H54 (cell line): ENCODE measurements at regions not wholly inside any gene's neighbourhood (a gene's known extent, or its start where the extent isn't known, plus 50 kb on each side); places are given as distances from the start of the nearest gene placed in this dataset.
"Not testable (repeated sequence)": the region's sequence is repeated elsewhere in the genome, so short reads cannot be mapped to it uniquely, and the experiment has no call there.

Source experiments
- DNase-seq: peaks from one replicate; pipeline ENCODE4 v3.0.0; 2011; ENCODE audit warnings: low spot score, mixed read lengths; ENCODE audit not compliant: insufficient read length
- FAIRE-seq: peaks from 3 replicates; lab custom pipeline; 2011; peaks lifted over from hg19 to GRCh38; lab: Jason Lieb, UNC
- POLR2A ChIP-seq: IDR thresholded peaks from 2 replicates; pipeline ENCODE4 v1.6.1; 2011; ENCODE audit warnings: low read depth, mild to moderate bottlenecking, low read length

GRCh38 chr3:73164622-73165021 is 103.2 kb downstream of the EBLN2 start:
- DNase-seq (no peak), FAIRE-seq (no peak)
- TF ChIP-seq POLR2A, result no peak

- no peak for TF ChIP-seq POLR2A
- FAIRE-seq, result no peak
Observed at GRCh38 chr3:73175698-73176097, 114.2 kb downstream of the EBLN2 start.

DNA sequence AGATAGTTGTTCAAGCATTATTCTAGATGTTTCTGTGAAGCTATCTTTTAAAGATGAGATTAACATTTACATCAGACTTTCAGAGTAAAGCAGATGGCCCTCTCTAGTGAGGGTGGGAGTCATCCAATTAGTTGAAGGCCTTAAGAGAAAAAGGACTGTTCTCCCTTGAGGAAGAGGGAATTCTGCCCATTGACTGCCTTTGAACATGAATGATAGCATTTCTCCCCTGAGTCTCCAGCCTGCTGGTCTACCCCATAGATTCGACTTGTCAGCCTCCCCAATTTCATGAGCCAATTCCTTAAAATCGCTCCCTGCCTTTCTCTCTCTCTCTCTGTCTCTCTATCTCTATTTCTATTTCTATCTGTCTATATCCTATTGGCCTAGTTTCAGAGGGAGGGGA is 115.5 kb downstream of the EBLN2 start:
- DNase-seq (no peak), FAIRE-seq (no peak)
- TF ChIP-seq POLR2A, result no peak

More at GRCh38 chr3:73175698-73176097, 114.2 kb downstream of the EBLN2 start:
- DNase-seq, result no peak

- no peak for TF ChIP-seq POLR2A
- FAIRE-seq (no peak), DNase-seq (no peak)
Observed at GRCh38 chr3:73177827-73178226, 116.4 kb downstream of the EBLN2 start.

- FAIRE-seq (no peak), DNase-seq (no peak)
- no peak for TF ChIP-seq POLR2A
Observed at GRCh38 chr3:73179601-73180000, 118.1 kb downstream of the EBLN2 start.

DNA sequence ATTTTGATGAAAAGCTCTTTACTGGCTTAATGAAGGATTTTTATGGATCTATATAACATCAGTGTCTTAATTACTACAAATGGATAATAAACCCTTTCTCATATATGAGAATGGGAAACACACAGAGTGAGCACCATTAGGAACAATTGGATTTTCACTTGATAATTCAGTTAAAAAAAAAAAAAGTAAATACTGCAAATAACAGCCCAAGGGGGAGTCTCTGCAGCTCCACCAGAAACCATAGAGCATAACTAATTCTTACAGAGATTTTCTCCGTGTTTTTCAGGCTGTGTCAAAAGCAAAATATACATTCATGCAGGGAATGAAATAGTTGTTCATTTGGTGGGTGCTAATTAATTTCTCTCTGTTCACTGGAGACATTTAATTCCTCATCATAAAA is 125.3 kb downstream of the EBLN2 start:
- DNase-seq (no peak), FAIRE-seq (no peak)
- TF ChIP-seq POLR2A, result no peak

DNA sequence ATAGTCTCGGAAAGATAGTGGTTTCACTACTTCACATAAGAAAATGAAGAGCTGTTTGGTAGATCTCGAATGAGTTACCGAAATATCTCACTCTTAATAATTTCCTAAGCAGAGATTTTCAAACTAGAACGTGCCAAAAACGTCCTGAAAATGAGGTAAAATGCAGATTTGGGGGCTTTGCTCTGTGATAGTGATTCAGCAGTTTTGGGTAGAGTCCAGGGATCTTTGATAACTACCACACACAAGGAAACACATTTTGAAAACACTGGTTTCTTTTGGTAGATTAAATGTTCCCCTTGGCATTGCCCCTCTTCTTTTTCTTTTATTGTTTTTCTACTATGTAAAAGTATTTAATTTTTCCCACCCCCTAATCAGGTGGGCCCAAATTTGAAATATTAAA is 125.9 kb downstream of the EBLN2 start:
- TF ChIP-seq POLR2A, result no peak
- FAIRE-seq, result no peak
- no peak for DNase-seq

DNA sequence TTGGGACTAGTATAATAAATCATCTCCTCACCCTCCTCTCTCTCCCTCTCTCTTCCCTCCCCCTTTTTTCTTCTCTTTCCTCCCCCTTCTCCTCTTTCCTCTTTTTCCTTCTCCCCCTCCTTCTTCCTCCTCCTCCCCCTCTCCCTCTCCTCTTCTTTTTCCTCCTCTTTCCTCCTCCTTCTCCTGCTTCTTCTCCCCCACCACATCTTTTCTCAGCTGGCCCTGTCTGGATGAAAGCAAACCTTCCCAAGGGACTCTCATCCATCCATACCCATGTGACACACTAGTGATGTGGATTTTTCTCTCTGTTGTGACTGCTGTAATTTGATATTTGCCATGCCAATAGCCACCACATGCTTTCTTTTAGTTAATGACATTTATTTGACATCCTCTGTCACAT is 127.2 kb downstream of the EBLN2 start:
- FAIRE-seq, result no peak
- DNase-seq, result no peak
- TF ChIP-seq POLR2A, result no peak

DNA sequence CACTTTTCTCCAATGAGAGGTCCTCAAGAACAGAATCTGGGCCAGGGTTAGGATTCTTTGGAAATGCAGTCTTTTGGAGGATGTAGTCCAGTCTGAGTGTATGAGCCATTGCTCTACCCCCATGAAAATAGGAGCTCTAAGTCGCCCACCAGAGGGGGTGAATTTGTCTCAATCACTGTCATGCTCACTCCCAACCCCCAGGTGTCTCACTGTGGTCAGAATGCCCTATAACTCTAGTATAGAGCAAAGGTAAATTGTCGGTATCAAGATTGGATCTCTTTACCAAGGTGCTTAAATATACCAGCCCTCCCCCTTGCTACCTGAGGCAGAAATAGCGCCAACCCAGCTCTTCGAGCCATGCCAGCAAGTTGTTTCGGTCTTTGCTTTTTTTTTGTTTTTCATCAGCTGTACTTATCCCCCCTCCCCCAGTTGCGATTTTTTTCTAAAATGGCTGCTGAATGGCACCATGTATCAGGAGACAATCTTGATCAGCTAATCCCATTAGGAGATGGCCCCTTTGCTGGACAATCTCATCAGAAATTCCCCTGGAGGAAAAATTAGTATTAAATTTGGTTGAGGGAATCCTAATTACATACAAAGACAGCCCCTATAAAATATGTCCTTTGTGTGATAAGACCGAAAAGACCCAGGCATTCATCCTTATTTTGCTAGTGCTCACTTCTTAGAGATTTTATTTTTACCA is 130.7 kb downstream of the EBLN2 start:
- TF ChIP-seq POLR2A, result no peak
- no peak for DNase-seq
- FAIRE-seq, result no peak

- not testable (repeated sequence) for DNase-seq, FAIRE-seq
Observed at GRCh38 chr3:73193943-73194342, 132.5 kb downstream of the EBLN2 start.

GRCh38 chr3:73197187-73197586 is 135.7 kb downstream of the EBLN2 start:
- DNase-seq (no peak), FAIRE-seq (no peak)
- TF ChIP-seq POLR2A, result no peak

- no peak for DNase-seq
- FAIRE-seq, result no peak
- no peak for TF ChIP-seq POLR2A
Observed at GRCh38 chr3:73203101-73203500, 141.6 kb downstream of the EBLN2 start.

DNA sequence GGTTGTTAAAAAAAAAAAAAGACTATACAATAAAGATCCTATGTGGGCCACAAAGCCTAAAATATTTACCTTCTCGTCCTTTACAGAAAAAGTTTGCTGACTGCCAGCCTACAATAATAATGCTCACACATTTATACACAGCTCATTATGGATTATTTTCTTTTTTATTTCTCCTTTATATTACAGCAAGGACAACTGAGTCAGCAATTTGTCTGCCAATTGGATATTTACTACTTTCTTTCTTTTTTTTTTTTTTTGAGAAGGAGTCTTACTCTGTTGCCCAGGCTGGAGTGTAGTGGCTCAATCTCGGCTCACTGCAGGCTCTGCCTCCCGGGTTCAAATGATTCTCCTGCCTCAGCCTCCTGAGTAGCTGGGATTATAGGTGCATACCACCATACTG is 142.2 kb downstream of the EBLN2 start:
- DNase-seq, result no peak
- FAIRE-seq, result no peak
- no peak for TF ChIP-seq POLR2A

DNA sequence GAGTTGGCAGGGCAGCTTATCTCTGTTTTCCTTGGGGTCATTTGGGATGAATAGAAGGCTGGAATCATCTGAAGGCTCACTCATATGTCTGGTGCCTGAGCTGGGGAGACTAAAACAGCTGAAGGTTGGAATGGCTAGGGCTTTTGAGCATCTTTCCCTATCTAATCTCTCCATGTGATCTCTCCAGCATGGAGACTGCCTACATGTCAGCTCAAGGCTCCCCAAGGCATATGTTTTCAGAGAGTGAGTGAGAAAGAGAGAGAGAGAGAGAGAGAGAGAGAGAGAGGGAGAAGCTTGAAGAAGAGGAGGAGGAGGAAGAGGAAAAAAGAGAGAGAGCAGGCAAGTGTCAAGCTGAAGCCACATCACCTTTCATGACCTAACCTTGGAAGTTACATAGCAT is 143.4 kb downstream of the EBLN2 start:
- DNase-seq, result no peak
- no peak for FAIRE-seq
- TF ChIP-seq POLR2A, result no peak

- DNase-seq (no peak), FAIRE-seq (no peak)
- no peak for TF ChIP-seq POLR2A
Observed at GRCh38 chr3:73206030-73206429, 144.6 kb downstream of the EBLN2 start.
